ENCODE measurements at regions not wholly inside any gene's neighbourhood (a gene's known extent, or its start where the extent isn't known, plus 50 kb on each side); places are given as distances from the start of the nearest gene placed in this dataset.

- ChIA-PET RAD21 (ENCODE audit: unreplicated experiment) (no interaction called here), CTCF (no interaction called here), POLR2A (no interaction called here), SMC1A (ENCODE audit: uncharacterized antibody, unreplicated experiment) (no interaction called here)
- BruUV-seq (replicated peaks) = no TSS peak
- Histone ChIP-seq H3K9me3 (replicated peaks; ENCODE audit: control insufficient read depth, insufficient read depth, low read length) (no peaks in the 10 kb centered on the region), H4K20me1 (ENCODE audit: control insufficient read depth, insufficient read depth) (no peaks in the 10 kb centered on the region), H3K36me3 (ENCODE audit: control insufficient read depth in 2 of 2, insufficient read depth in 2 of 2, low read length in 1 of 2) (no peaks in the 10 kb centered on the region), H3K4me3 (no peak overlapping the region), H2AFZ (ENCODE audit: control insufficient read depth, low read depth, low read length) (no peak overlapping the region), H3K4me1 (ENCODE audit: control insufficient read depth, insufficient read depth, low read length) (no peaks in the 10 kb centered on the region), H3K27me3 (replicated peaks in 1 of 2; ENCODE audit: control insufficient read depth in 2 of 2, insufficient read depth in 2 of 2, low read length in 1 of 2) (no peaks in the 10 kb centered on the region), H3K4me2 (ENCODE audit: control insufficient read depth, insufficient read depth) (no peak overlapping the region), H3K9ac (ENCODE audit: control insufficient read depth, insufficient read depth, low read length) (no peak overlapping the region), H3K27ac (ENCODE audit: control insufficient read depth, insufficient read depth) (no peak overlapping the region), H3K79me2 (ENCODE audit: control insufficient read depth, insufficient read depth, low read length) (no peaks in the 10 kb centered on the region)
- ATAC-seq (no peak), FAIRE-seq (no peak), DNase-seq (ENCODE audit: low read depth, low spot score) (no peak)
- TF ChIP-seq ZNF592 (IDR thresholded peaks at IDR 0.05) = no peak
- in situ Hi-C loops (cut with MboI) = no loop called here
- WGBS (ENCODE audit: insufficient coverage, insufficient replicate concordance, low lambda C conversion rate, missing lambda C conversion rate) = 29% methylated on average over 12 of the region's 12 CpGs
- intact Hi-C loops (cut with micrococcal nuclease; ENCODE audit: unreplicated experiment) = no loop called here
Observed at GRCh38 chr6:1250489-1251197, 61.3 kb upstream of the FOXQ1 start.

- no peak overlapping the region for H3K27ac ChIP-seq (ENCODE audit: control insufficient read depth, insufficient read depth)
- H3K4me3 ChIP-seq = no peak overlapping the region
- intact Hi-C loops (cut with micrococcal nuclease; ENCODE audit: unreplicated experiment) (no loop called here), in situ Hi-C loops (cut with MboI) (no loop called here)
- ChIA-PET POLR2A (no interaction called here), RAD21 (ENCODE audit: unreplicated experiment) (no interaction called here), CTCF (no interaction called here), SMC1A (ENCODE audit: uncharacterized antibody, unreplicated experiment) (no interaction called here)
- FAIRE-seq = no peak
- H3K9ac ChIP-seq (ENCODE audit: control insufficient read depth, insufficient read depth, low read length) = no peak overlapping the region
- ATAC-seq = no peak
- DNase-seq (ENCODE audit: low read depth, low spot score) = no peak
- no peaks in the 10 kb centered on the region for H3K9me3 ChIP-seq (replicated peaks; ENCODE audit: control insufficient read depth, insufficient read depth, low read length)
- no peak overlapping the region for H2AFZ ChIP-seq (ENCODE audit: control insufficient read depth, low read depth, low read length)
- no peaks in the 10 kb centered on the region for H3K4me1 ChIP-seq (ENCODE audit: control insufficient read depth, insufficient read depth, low read length)
- peaks cover 0 to 1% of the 10 kb centered on the region in 2 experiments; a peak in 1 of 4 replicates for H3K27me3 ChIP-seq (replicated peaks in 1 of 2; ENCODE audit: control insufficient read depth in 2 of 2, insufficient read depth in 2 of 2, low read length in 1 of 2)
- BruUV-seq (replicated peaks) = no TSS peak
- WGBS (ENCODE audit: insufficient coverage, insufficient replicate concordance, low lambda C conversion rate, missing lambda C conversion rate) = 53% methylated on average over 3 of the region's 3 CpGs
- no peaks in the 10 kb centered on the region for H3K36me3 ChIP-seq (ENCODE audit: control insufficient read depth in 2 of 2, insufficient read depth in 2 of 2, low read length in 1 of 2)
- H4K20me1 ChIP-seq (ENCODE audit: control insufficient read depth, insufficient read depth) = no peaks in the 10 kb centered on the region
- no peak overlapping the region for H3K4me2 ChIP-seq (ENCODE audit: control insufficient read depth, insufficient read depth)
- H3K79me2 ChIP-seq (ENCODE audit: control insufficient read depth, insufficient read depth, low read length) = no peaks in the 10 kb centered on the region
- no peak for TF ChIP-seq GABPA (IDR thresholded peaks at IDR 0.05; ENCODE audit: low read depth)
- no peak for TF ChIP-seq SP1 (IDR thresholded peaks at IDR 0.05; ENCODE audit: low read depth, low read length)
- TF ChIP-seq PBX3 (IDR thresholded peaks at IDR 0.05; ENCODE audit: insufficient replicate concordance, low read depth, low read length) = no peak
- TF ChIP-seq NR2C2 (IDR thresholded peaks at IDR 0.05; ENCODE audit: borderline replicate concordance, control insufficient read depth, insufficient read length, low read depth) = no peak
- TF ChIP-seq ZNF592 (IDR thresholded peaks at IDR 0.05) = no peak
Observed at GRCh38 chr6:1247894-1248293, 64.0 kb upstream of the FOXQ1 start.

Measured in GM12878 (cell line).